ENCODE measurements at regions not wholly inside any gene's neighbourhood (a gene's known extent, or its start where the extent isn't known, plus 50 kb on each side); places are given as distances from the start of the nearest gene placed in this dataset.

- Mint-ChIP-seq H3K27ac (peak overlapping the region in 1 of 3 experiments; percentile 7), H3K4me3 (no peak overlapping the region), H3K9me3 (no peaks in the 10 kb centered on the region), H3K27me3 (ENCODE audit: low read depth) (no peaks in the 10 kb centered on the region), H3K4me1 (peaks cover 24% of the 10 kb centered on the region), H3K36me3 (ENCODE audit: low read depth) (peaks cover 3% of the 10 kb centered on the region)
- TF ChIP-seq, protein P1, sequence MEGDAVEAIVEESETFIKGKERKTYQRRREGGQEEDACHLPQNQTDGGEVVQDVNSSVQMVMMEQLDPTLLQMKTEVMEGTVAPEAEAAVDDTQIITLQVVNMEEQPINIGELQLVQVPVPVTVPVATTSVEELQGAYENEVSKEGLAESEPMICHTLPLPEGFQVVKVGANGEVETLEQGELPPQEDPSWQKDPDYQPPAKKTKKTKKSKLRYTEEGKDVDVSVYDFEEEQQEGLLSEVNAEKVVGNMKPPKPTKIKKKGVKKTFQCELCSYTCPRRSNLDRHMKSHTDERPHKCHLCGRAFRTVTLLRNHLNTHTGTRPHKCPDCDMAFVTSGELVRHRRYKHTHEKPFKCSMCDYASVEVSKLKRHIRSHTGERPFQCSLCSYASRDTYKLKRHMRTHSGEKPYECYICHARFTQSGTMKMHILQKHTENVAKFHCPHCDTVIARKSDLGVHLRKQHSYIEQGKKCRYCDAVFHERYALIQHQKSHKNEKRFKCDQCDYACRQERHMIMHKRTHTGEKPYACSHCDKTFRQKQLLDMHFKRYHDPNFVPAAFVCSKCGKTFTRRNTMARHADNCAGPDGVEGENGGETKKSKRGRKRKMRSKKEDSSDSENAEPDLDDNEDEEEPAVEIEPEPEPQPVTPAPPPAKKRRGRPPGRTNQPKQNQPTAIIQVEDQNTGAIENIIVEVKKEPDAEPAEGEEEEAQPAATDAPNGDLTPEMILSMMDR (IDR thresholded peaks at IDR 0.05; ENCODE audit: unreplicated experiment in 3 of 3) = no peak
Measured at GRCh38 chr4:41394481-41394894, 137.8 kb downstream of the UCHL1 start.

- Mint-ChIP-seq H3K27me3 (ENCODE audit: low read depth) (no peaks in the 10 kb centered on the region), H3K4me3 (no peak overlapping the region), H3K9me3 (peaks cover 4% of the 10 kb centered on the region), H3K27ac (peak overlapping the region in 1 of 3 experiments; percentile 40), H3K36me3 (ENCODE audit: low read depth) (peaks cover 1% of the 10 kb centered on the region), H3K4me1 (peaks cover 24% of the 10 kb centered on the region)
- TF ChIP-seq, protein P1 (IDR thresholded peaks at IDR 0.05; ENCODE audit: unreplicated experiment in 3 of 3) = no peak
Measured at GRCh38 chr4:41396214-41396613, 139.5 kb downstream of the UCHL1 start.

DNA sequence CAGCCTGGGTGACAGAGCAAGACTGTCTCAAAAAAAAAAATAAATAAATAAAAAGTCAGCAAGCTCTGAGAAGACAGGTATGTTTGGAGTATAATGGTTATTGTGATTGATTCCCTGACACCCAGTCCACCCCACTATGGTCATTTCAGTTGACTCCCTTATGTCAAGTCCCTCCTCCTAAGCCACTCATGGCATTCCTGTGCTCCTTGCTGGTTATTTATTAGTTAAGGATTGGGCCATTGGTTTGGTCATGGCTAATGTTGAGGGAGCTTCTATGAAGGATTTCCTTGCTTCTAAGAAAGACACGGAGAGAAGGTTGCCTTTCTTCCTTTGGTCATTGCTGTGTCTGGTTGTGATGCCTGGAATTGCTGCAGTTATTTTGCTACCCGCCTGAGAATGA, 140.1 kb downstream of the UCHL1 start:
- peak overlapping the region in 1 of 3 experiments; percentile 65 for H3K27ac Mint-ChIP-seq
- H3K4me3 Mint-ChIP-seq = no peak overlapping the region
- peaks cover 4% of the 10 kb centered on the region for H3K9me3 Mint-ChIP-seq
- no peaks in the 10 kb centered on the region for H3K36me3 Mint-ChIP-seq (ENCODE audit: low read depth)
- TF ChIP-seq, protein P1 (IDR thresholded peaks at IDR 0.05; ENCODE audit: unreplicated experiment in 3 of 3) = no peak
- no peaks in the 10 kb centered on the region for H3K27me3 Mint-ChIP-seq (ENCODE audit: low read depth)
- peaks cover 24% of the 10 kb centered on the region for H3K4me1 Mint-ChIP-seq

GRCh38 chr4:41399231-41399630, 138.7 kb upstream of the LIMCH1 start:
- Mint-ChIP-seq H3K4me3 (no peak overlapping the region), H3K4me1 (peaks cover 20% of the 10 kb centered on the region), H3K9me3 (peaks cover 4% of the 10 kb centered on the region), H3K36me3 (ENCODE audit: low read depth) (peaks cover 9% of the 10 kb centered on the region), H3K27ac (peak overlapping the region in 1 of 3 experiments; percentile 57), H3K27me3 (ENCODE audit: low read depth) (no peaks in the 10 kb centered on the region)
- TF ChIP-seq, protein P1 (IDR thresholded peaks at IDR 0.05; ENCODE audit: unreplicated experiment in 3 of 3) = no peak

GRCh38 chr4:41400296-41400695, 137.7 kb upstream of the LIMCH1 start:
- TF ChIP-seq, protein P1 (IDR thresholded peaks at IDR 0.05; ENCODE audit: unreplicated experiment in 3 of 3) = no peak
- no peaks in the 10 kb centered on the region for H3K27me3 Mint-ChIP-seq (ENCODE audit: low read depth)
- peaks cover 14% of the 10 kb centered on the region for H3K4me1 Mint-ChIP-seq
- H3K27ac Mint-ChIP-seq = peak overlapping the region in 1 of 3 experiments; percentile 53
- H3K9me3 Mint-ChIP-seq = peaks cover 4% of the 10 kb centered on the region
- H3K4me3 Mint-ChIP-seq = no peak overlapping the region
- peaks cover 9% of the 10 kb centered on the region for H3K36me3 Mint-ChIP-seq (ENCODE audit: low read depth)

- Mint-ChIP-seq H3K27ac (peak overlapping the region in 1 of 3 experiments; percentile 18), H3K36me3 (ENCODE audit: low read depth) (peaks cover 9% of the 10 kb centered on the region), H3K27me3 (ENCODE audit: low read depth) (peaks cover 4% of the 10 kb centered on the region), H3K4me1 (peaks cover 3% of the 10 kb centered on the region), H3K9me3 (no peaks in the 10 kb centered on the region), H3K4me3 (no peak overlapping the region)
- TF ChIP-seq, protein P1 (IDR thresholded peaks at IDR 0.05; ENCODE audit: unreplicated experiment in 3 of 3) = no peak
Measured at GRCh38 chr4:41405464-41406112, 132.4 kb upstream of the LIMCH1 start.
